ENCODE measurements at regions not wholly inside any gene's neighbourhood (a gene's known extent, or its start where the extent isn't known, plus 50 kb on each side); places are given as distances from the start of the nearest gene placed in this dataset.

DNA sequence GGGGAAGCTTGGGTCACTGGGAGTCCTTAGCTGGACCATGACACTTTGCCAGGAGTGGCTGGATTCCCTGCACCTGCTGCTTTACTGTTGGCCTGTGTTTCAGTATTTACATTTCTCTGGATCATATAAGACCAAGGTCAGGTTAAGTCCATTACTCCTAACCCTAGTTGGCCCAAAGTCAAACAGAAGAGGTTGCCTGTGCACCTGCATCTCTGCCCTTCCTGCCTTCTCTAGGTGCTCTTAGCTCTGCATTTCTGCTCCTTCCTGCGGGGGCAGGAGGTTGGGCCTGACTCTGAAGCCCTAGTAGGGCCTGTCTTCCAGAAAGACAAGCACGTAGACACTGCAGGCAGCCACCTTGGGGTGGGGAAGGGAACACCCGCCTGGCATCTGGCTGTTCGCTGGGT lies 124.3 kb downstream of the RPLP1 start:
- DNase-seq, result no peak

DNA sequence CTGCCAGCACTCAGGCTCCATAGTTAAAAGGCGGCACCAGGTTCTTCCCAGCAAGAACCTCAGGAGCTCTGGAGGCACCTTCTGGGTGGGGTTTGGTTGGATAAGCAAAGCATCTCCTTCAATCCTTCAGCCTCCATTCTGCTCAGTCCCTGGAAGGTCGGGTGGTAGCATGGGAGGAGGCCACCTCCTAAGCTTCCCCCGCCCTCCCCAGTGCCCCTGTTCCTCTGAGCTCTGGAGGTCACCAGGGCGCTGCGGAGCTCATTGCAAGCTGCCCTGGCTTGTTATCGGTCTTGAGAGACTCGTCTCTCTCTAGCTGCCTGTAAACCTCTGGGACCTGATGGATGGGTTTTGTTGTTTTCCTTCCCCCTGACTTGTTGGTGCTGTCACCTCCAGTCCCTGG lies 124.8 kb downstream of the RPLP1 start:
- no peak for DNase-seq

DNA sequence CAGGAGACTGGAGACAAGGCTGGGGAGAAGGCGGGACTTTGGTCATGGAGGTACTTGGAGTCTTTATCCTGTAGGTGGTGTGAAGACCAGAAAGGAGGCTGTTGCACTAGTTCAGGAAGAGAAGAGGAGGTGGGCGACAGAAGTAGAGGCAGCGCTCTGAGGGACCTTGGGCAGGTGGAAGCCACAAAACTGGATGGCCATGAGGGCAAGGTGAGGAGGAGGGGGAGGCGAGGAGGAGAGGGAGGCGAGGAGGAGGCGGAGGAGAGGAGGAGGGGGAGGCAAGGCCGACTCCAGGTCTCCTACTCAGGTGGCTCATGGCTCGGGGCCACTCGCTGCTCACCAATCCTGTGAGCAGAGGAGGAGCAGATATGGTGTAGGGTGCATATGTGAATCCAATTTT lies 125.6 kb downstream of the RPLP1 start:
- no peak for DNase-seq

DNA sequence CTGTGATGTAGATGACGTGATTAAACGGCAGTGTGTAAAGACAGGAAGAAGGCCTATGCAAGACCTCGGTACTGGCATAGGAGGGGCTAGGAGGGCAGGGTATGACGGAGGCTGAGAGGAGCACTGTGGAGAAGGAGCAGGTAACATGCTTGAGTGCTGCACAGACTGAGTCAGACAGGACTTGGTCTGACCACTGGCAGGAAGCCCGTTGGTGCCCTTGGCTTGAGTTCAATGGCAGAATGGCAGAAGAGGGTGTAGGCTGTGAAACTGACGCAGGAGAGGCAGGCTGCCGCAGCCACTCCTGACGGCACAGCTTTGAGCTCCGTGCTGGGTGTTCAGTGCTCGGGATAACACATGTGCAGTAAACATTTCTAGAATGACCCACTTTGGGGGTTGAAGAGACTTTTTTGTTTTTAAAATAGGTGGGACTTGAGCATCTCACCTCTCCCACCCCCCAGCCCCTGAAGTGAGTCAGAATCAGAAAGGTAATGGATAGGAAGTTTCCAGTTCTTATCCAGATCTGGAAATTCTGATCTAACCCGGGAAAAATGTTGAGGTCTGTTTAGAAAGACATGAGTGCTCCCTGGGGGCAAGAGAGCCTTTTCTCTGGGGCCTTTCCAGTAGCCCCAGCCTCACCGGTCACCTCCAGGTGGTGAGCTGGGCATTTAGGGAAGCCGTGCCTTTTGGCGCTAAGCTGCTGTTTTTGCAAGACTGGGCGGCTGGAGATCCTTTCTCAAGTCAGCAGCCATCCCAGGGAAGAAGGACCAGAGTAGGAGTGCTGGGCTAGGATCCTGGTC lies 126.4 kb downstream of the RPLP1 start:
- no peak for DNase-seq

DNA sequence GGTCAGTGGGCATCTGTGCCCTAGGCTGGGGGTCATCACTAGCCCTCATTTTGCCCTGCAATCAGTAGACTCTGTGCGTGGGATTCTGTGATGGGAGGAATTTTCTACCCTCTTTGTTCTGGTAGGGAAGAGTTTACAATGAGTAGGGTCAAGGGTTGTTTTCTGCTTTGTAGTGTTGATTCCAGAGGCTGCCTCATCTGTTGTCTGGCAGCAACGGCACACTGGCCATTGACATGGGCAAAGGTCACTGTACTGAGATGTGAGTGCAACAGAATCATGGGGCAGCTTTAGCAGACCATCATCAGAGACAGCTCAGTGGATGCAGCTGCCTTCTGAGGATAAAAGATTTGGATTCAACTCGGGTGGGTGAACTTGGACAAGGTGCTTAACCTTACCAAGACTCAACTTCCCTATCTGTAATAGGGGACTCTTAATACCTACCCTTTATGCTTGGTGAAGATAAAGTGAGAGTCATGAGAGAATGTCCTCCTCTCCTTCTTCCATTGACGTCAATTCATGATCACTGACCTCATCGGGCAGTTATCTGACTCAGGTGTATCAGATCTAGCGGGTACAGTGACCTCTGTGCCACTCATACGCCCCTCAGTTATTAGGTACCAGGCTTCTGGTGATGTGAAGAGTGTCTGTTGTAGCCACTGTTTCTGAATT lies 127.5 kb downstream of the RPLP1 start:
- DNase-seq, result no peak

DNA sequence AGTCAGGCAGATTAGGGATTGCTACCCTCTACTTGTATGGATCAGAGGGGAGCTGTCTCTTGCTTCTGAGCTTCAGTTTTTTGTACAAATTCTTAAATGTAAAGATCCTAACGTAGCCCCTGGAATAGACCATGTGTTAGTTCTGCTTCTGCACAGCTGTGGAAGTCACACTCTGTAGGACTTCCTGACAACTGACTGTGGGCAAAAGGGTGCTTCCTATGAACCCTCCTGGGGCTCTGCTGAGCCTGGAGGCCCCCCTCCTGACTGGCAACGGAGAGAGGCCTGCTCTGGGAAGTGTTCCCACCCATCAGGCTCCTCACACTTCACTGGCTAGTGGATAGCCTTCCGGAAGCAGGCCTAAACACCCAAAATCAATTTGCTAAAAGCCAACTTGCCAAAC lies 131.0 kb downstream of the RPLP1 start:
- no peak for DNase-seq

DNA sequence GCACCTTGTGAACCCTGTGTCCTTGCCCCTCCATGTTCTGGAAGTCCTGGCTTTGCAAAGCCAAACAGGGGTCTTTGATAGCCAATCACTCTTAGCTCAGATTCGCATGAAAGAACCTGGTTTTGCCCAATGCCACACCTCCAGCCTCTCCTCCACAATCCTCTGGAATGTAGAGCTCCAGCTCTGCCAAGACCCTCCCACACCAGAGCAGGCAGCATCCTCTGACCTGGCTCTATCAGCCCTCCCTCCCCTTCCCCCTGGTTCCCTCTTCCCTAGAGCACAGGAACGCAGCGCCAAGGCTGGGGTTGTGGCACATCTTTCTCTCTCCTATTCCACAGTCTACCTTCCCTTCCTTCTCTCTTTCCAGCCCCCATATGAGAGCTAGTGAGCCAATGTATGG lies 133.3 kb downstream of the RPLP1 start:
- no peak for DNase-seq

DNA sequence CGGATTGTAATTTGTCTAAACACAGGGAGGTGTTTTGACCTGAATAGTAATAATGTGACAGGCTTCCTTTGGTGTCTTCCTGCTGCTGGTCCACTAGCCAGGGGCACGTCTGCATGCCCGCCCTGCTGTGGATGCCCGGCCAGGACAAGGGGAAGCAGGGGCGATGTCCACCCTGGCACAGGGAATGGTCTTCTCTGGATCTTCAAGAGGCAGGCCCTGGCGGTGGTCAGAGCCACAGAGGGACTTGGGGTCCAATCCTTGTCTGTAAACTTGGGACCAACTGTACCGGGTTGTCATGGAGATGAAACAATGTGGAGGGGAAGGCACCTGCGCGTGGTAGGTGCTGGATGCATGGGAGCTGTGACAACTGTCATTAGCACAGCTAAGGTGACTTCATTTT lies 134.1 kb downstream of the RPLP1 start:
- no peak for DNase-seq

DNA sequence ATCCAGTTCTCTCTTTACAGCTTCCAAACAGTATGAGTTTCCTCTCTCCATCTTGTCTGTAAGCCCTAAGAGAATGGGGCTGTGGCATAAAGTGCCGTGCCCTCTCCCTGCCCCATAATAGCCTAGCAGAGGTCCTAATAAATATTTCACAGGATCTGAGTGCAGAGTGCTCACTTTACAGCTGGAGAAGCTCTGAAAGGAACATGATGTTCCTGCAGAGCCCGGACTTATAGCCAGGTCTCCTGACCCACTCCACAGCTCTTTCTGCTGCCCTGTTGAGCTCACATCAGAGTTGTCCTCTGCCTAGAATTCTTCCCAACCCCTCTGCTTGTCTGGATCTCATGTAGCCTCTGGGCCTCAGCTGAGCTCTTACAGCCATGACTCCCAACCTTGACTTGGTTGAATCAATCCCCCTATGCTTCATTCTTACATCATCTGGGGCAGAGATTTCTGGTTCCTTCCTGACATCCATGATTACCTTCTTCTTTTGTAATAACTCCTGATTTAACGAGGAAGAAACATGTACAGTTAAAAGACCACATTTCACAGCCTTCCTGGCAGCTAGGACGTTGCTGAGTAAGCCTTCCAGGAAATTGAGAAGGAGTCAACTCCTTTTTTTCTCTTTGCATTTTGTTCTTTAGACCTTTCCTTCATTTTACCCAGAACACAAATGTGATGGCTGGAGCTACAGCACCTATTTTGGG lies 135.3 kb downstream of the RPLP1 start:
- DNase-seq, result no peak

DNA sequence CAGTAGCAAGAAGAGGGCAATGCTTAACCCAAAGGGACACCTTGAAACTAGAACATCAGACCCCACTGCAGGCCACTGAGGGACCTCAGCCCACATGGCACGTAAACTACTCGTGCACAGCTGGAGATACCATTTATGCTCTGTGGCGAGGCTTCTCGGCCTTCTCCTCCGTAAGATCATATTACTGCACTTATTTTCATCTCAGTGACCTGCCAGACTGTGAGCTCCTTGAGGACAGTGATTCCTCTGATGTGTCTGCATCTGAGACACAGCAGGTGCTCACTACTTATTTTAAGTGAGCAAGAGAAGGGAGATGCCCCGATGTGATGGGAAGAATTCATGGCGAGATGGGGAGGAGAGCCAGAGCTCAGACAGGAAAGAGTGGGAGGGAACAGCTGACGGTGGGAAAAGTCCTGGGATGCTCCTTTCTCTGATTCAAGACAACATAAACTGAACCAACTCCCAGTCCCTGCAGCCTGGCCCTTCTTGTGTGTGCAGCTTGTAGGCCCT lies 137.6 kb downstream of the RPLP1 start:
- DNase-seq, result no peak

DNA sequence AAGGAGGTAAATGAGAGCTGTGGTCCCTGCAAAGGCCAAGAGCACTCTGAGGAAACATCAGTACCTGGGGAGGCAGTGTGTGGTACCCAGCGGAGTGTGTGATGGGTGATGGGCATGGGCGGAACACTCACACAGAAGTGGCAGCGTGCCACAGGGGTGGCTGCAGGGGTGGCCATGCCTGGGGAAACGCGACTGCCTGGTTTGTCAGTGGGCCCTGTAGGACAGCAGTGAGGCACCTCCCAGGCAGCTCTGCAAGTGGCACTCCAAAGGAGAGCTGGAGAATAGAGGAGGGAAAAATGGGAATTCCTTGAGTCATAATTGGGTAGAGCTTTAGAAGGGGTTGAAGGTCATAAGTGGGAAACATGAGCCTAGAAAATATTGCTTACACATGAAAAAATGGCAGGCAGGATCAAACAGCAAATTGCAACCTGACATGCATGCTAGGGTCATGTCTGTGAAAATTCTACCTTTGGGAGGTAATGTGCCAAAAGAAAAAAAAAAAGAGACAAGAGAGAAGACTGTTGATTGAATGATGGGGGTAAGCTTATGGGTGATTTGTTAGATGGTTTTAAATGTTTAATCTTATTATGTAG lies 138.4 kb downstream of the RPLP1 start:
- DNase-seq, result no peak

DNA sequence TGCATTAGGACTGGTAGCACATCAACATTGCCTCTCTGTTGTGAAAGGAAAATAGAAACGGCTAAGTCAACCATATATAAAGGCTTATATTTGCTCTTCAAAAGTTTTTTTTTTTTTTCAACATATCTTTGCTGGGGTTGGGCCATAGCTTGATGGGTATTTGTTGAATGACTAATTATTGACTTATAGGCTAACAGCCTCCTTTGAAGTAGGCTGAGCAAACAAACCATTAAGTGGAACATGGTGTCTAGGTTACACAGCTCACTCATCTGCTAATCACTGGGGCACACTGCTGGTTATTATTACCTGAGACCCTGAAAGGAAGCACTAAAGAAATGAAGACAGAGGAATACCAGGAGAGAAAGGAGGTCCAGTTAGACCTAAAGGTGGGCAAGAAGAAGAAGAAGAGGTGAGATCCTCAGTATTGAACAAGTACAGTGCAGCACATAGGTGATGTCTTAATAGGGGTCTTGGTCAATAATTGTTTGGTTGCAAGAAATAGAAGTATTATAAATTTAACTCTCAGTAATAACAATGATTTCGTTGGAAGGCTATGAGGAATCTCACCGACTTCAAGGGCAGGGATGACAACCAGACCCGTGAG lies 139.4 kb downstream of the RPLP1 start:
- DNase-seq, result peak in 1 of 2 donors; percentile 28

DNA sequence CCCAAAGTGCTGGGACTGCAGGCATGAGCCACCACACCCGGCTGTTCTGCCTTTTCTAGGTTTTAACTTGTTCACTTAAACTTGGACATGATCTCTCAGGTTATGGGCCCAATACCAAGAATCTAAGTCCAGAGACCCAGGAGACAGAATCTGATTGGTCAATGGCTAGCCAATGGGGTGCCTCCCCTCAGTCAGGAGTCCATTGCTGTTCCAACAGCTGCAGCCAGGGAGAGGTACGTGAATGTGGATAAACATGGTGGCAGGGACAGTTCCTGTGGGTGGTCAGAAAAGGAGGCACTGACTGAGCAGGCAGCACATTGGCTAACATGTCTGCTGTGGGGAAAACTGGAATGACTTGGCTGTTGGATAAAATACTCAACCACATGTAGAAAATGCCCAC lies 140.3 kb downstream of the RPLP1 start:
- DNase-seq, result no peak

DNA sequence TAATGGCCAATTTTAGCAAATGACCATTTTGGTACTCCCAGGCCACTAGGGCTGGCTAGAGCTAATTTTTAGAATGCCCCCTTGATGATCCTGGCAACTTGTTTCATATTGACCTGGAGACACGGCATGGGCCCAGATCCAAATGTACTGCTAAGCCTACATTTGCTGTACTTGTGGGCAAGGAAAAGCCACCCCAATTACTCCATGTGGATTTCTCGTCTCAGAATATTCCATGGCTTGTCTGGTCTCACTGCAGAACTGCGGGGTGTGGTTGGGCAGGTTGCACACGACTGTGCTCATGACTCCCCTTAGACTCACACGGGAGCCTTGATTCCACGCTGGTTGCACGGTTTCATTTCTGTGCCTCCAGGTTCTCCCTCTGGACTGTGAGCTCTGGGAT lies 140.9 kb downstream of the RPLP1 start:
- no peak for DNase-seq

DNA sequence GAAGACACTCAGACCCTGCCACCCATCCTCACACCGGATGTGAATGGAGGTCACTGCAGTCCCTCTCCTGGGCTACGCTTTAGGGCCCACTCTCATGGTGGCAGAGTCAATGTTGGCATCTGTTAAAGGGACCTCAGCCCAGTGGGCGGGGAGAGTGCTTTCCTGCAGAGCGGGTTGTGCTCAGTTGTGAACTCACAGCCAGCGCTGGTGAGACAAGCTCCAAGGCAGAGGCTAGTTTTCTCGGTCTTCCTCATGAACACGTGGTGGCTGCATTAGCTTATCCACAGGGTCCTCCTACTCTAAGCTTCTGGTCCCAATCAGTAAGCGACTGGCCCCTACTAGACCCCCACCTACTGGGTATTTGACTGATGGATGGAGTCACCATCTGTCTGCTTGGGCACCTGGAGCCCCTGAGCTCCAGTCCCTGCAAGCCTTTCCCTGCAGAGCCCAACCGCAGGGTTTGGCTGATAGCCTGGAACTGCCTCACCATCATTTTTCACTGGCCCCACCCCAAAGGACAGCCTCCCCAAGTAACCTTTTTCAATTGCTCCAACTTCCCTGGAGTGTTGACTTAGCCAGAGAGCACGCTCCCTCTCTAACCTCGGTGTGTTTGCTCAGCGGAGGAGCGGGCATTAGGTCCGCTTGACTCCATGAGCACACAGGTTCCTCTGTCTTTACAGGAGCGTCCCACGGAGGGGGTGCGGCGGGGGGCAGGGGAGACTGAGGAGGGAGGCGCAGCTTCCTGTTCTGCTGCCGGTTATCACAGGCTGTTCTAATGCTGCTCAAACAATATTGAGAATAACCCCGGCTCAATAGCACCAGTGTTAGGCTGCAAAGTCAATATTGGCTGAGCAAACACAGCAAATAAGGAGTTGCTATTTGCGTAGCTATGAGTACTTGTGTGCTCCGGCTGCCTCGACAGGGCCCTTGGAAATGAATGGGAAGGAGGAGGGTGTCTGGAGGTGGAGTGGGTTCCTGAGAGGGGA lies 141.7 kb downstream of the RPLP1 start:
- DNase-seq, result peak; percentile 77 to 81

DNA sequence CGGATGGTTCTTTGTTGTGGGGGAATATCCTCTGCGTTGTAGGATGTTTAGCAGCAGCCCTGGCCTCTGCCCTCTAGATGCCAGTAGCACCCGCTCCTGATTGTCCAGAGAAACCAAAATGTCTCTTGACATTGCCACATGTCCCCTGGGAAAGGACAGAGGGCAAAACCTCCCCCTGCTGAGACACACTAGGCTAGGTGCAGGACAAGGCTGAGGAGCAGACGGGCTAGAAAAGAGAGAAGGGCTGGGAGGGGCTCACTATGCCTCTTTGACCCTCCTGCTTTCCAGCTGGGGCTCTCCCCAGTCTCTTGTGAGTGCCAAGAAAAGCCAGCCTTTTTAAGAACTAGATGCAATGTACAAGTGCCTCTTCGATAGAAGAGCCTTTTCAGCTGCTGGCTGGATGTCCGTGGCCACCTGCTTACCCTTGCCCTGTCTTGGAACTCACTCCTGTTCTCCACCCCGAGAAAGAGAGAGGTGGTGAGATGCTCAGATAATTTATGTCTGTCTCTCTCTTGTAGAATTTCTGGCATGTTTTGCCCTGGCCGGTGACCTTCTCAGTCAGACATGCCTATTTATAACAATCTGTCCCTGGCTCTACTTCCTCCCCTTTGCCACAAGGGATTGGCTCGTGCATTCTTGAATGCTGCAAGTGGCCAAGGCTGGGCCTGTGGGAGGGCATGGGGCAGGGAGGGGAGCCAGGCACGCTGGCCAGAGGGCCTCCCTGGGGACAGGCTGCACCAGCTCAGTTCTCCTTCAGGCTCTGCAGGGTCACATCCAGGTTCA lies 142.6 kb downstream of the RPLP1 start:
- DNase-seq, result peak in 1 of 2 donors; percentile 18

DNA sequence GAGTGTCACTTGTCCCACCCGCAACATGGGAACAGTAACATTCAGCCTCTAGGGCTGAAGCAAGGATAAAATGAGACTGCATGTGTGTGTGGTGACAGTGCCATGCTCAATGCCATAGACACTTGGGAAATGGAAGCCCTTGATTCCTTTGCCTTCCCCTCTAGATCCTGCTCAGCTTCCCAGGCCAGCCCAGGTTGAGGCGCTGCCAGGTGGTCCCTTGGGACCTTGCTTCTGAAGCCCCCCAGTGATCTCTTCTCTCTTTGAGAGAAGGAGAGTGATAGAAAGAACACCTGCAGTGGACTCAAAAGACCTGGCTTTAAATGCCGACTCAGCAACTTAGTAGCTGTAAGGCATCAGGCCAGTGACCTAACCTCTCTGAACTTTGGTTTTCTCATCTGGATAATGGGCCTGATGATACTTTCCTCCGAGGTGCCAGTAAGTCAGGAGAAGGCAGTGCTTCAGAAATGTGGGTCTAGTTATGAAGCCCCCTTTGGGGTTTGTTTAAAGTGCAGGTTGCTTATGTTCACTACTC lies 144.5 kb downstream of the RPLP1 start:
- DNase-seq, result no peak

DNA sequence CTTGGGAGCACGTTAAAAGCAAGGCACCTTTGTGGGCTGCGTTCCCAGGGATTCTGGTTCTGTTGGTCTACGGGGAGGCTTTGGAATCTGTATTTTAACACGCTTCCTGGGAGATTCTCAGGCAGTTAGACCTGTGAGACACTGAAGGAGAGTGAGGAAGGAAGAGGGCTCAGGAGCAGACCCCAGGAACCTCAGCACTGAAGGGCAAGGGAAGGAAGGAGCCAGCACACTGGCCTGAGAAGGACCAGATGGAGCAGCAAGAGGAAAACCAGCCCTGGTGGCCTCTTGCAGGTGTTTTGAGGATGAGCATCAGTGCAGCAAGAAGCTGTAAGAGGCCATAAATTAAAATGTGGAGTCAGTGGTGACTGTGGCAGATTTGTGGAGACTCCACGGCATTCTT lies 146.7 kb downstream of the RPLP1 start:
- DNase-seq, result no peak

DNA sequence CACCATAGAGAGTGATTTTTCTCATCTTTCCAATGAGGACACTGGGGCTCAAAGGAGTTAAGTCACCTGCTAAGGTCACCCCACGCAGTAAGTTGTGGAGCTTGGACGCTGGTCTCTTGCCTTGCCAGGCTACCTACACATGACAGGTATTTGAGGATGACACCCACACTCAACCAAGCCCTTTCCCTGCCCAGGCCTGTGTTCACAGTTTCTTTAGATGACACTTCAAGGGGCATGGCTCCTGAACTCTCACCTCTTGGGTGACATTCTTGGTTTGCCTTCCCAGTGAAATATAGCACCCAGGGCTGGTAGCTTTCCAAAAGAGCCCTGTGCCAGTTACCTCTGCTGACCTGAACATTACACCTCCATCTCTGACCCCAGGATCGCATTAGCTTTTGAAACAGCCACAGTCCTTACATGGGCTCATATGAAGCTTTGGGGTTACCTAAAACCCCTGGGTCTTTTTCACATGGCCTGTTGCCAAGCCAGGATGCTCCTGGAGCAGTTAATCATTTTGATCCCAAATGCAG lies 148.0 kb downstream of the RPLP1 start:
- DNase-seq, result no peak

Measured in right lung (tissue), 2 donors.